PC-9 (cell line): ENCODE measurements at regions not wholly inside any gene's neighbourhood (a gene's known extent, or its start where the extent isn't known, plus 50 kb on each side); places are given as distances from the start of the nearest gene placed in this dataset.
"Not testable (repeated sequence)": the region's sequence is repeated elsewhere in the genome, so short reads cannot be mapped to it uniquely, and the experiment has no call there.

ENCODE experiments used
- EZH2 ChIP-seq: fragments of 200-600 bp; sonication (generic); IDR thresholded peaks from 2 replicates; pipeline ENCODE4 v1.8.0; 2017; ENCODE audit warnings: antibody characterized with exemption, low read depth
- TF ChIP-seq, protein P1 (sequence below): fragments of 200-600 bp; sonication (generic); conservative IDR thresholded peaks from 2 replicates; pipeline ENCODE4 v1.6.1; 2017; ENCODE audit warnings: mixed run types, antibody characterized with exemption, mild to moderate bottlenecking, moderate library complexity

DNA sequence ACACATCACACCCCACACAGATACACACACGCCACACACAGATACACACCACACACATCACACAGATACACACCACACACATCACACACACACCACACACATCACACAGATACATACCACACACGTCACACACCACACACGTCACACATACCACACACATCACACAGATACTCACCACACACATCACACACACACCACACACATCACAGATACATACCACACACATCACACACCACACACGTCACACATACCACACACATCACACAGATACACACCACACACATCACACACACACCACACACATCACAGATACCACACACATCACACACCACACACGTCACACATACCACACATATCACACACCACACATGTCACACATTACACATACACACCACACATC, 159.3 kb downstream of the NDUFA10 start:
- TF ChIP-seq, protein P1, sequence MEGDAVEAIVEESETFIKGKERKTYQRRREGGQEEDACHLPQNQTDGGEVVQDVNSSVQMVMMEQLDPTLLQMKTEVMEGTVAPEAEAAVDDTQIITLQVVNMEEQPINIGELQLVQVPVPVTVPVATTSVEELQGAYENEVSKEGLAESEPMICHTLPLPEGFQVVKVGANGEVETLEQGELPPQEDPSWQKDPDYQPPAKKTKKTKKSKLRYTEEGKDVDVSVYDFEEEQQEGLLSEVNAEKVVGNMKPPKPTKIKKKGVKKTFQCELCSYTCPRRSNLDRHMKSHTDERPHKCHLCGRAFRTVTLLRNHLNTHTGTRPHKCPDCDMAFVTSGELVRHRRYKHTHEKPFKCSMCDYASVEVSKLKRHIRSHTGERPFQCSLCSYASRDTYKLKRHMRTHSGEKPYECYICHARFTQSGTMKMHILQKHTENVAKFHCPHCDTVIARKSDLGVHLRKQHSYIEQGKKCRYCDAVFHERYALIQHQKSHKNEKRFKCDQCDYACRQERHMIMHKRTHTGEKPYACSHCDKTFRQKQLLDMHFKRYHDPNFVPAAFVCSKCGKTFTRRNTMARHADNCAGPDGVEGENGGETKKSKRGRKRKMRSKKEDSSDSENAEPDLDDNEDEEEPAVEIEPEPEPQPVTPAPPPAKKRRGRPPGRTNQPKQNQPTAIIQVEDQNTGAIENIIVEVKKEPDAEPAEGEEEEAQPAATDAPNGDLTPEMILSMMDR = not testable (repeated sequence)
- TF ChIP-seq EZH2 = not testable (repeated sequence)
